HCT116 (cell line): ENCODE measurements at regions not wholly inside any gene's neighbourhood (a gene's known extent, or its start where the extent isn't known, plus 50 kb on each side); places are given as distances from the start of the nearest gene placed in this dataset.

Experiments
- ATAC-seq: fragments of 200-7000 bp; cut with Tn5 transposase; 2 replicates; pipeline ENCODE4 v1.9.1; 2020; ENCODE audit warnings: mild to moderate bottlenecking, moderate library complexity
- BruUV-seq: library from RNA; stranded (reverse); fragments of 400-500 nt; replicated peaks from 2 replicates; lab custom pipeline; 2021; lab: Mats Ljungman, UMichigan
- CTCF ChIA-PET: fragments of 300-600 bp; sonication (Branson Sonifier 250); formaldehyde crosslinking; loops from one replicate; lab custom pipeline; 2021; ENCODE audit warnings: antibody characterized with exemption; lab: Charles Lee
- POLR2A ChIA-PET: fragments of 300-600, 350-600 bp; sonication (Branson Sonifier 250); formaldehyde crosslinking; loops from one replicate; lab custom pipeline; 2021; ENCODE audit warnings: antibody characterized with exemption; lab: Charles Lee
- RAD21 ChIA-PET, 2 experiments: fragments of 300-600 bp; sonication (Branson Sonifier 250); formaldehyde crosslinking; loops; one replicate each; lab custom pipeline; 2023; ENCODE audit warnings: low total read pairs in 2 of 2; ENCODE audit not compliant: uncharacterized antibody in 2 of 2, unreplicated experiment in 2 of 2, low non-redundant PET in 1 of 2; lab: Charles Lee
- DNase-seq: peaks from one replicate; pipeline ENCODE4 v3.0.0-alpha.2; 2010; ENCODE audit warnings: low read depth, low spot score
- H2AFZ ChIP-seq: fragments of 200-600 bp; shearing (Covaris generic), sonication (generic); 2 replicates; pipeline ENCODE4 v1.6.1; 2017; ENCODE audit warnings: low read depth, mixed run types, mixed read lengths, antibody characterized with exemption, low read length; ENCODE audit not compliant: poor library complexity, severe bottlenecking
- H3K27ac ChIP-seq: 2 replicates; pipeline ENCODE4 v1.5.1; 2012; ENCODE audit warnings: low read depth, low read length
- H3K27me3 ChIP-seq: fragments of 200-600 bp; sonication (generic); 2 replicates; pipeline ENCODE4 v1.6.1; 2016; ENCODE audit warnings: mixed run types, low read length, mixed read lengths; ENCODE audit not compliant: insufficient read depth
- H3K36me3 ChIP-seq, 2 experiments: fragments of 200-500 bp in 1 of 2; fragments of 200-600 bp in 1 of 2; sonication (Bioruptor generic) in 1 of 2; sonication (generic) in 1 of 2; 2 replicates each; pipeline versions ENCODE4 v1.5.1 to v1.6.1; 2014 to 2016; ENCODE audit warnings: low read length in 2 of 2, inconsistent platforms in 1 of 2, mixed read lengths in 1 of 2, mixed run types in 1 of 2; ENCODE audit not compliant: insufficient read depth in 2 of 2, control insufficient read depth in 1 of 2
- H3K4me1 ChIP-seq, 2 experiments: fragments of 200-600 bp in 1 of 2; sonication (generic) in 1 of 2; 2 replicates each; pipeline versions ENCODE4 v1.5.1 to v1.6.1; 2012 to 2017; ENCODE audit warnings: low read length in 2 of 2, inconsistent platforms in 1 of 2, mild to moderate bottlenecking in 1 of 2, mixed read lengths in 1 of 2, mixed run types in 1 of 2, moderate library complexity in 1 of 2; ENCODE audit not compliant: insufficient read depth in 2 of 2, control insufficient read depth in 1 of 2
- H3K4me2 ChIP-seq: fragments of 200-600 bp; sonication (generic); 2 replicates; pipeline ENCODE4 v1.6.1; 2017; ENCODE audit warnings: mixed run types, low read length, mixed read lengths
- H3K4me3 ChIP-seq, 2 experiments: fragments of 200-600 bp in 1 of 2; sonication (generic) in 1 of 2; replicated peaks in 1 of 2; 2 replicates each; pipeline ENCODE4 v1.5.1; 2011 to 2016; ENCODE audit warnings: low read length in 2 of 2, control low read depth in 1 of 2, low read depth in 1 of 2, mild to moderate bottlenecking in 1 of 2, mixed read lengths in 1 of 2, mixed run types in 1 of 2
- H3K79me2 ChIP-seq: fragments of 200-600 bp; sonication (generic); 2 replicates; pipeline ENCODE4 v1.6.1; 2017; ENCODE audit warnings: mild to moderate bottlenecking, mixed run types, low read length, moderate library complexity, mixed read lengths; ENCODE audit not compliant: insufficient read depth
- H3K9ac ChIP-seq: fragments of 200-600 bp; sonication (generic); 2 replicates; pipeline ENCODE4 v1.6.1; 2016; ENCODE audit warnings: low read length, mixed read lengths
- H3K9me2 ChIP-seq: fragments of 200-600 bp; sonication (generic), shearing (Covaris generic); 2 replicates; pipeline ENCODE4 v1.6.1; 2017; ENCODE audit warnings: mixed run types, mild to moderate bottlenecking, moderate library complexity; ENCODE audit not compliant: insufficient read depth
- H3K9me3 ChIP-seq, 2 experiments: fragments of 200-500 bp in 1 of 2; fragments of 200-600 bp in 1 of 2; sonication (Bioruptor generic) in 1 of 2; sonication (generic) in 1 of 2; 2 replicates each; pipeline ENCODE4 v1.6.1; 2014 to 2017; ENCODE audit warnings: low read length in 2 of 2, mixed read lengths in 2 of 2, inconsistent platforms in 1 of 2, low read depth in 1 of 2, mild to moderate bottlenecking in 1 of 2, mixed run types in 1 of 2, moderate library complexity in 1 of 2; ENCODE audit not compliant: control insufficient read depth in 1 of 2, insufficient read depth in 1 of 2
- H4K20me1 ChIP-seq: fragments of 200-600 bp; sonication (generic), shearing (Covaris generic); 2 replicates; pipeline ENCODE4 v1.6.1; 2017; ENCODE audit warnings: mixed run types, mild to moderate bottlenecking, moderate library complexity; ENCODE audit not compliant: insufficient read depth
- ATF3 ChIP-seq: IDR thresholded peaks from 2 replicates; pipeline ENCODE4 v1.6.1; 2012
- CBX3 ChIP-seq: IDR thresholded peaks from 2 replicates; pipeline ENCODE4 v1.6.1; 2012; ENCODE audit warnings: low read depth
- CEBPB ChIP-seq: IDR thresholded peaks from 2 replicates; pipeline ENCODE4 v1.6.1; 2012; ENCODE audit warnings: low read depth
- CTCF ChIP-seq, 3 experiments: fragments of 200-600 bp in 1 of 3; sonication (generic) in 1 of 3; IDR thresholded peaks in 2 of 3; conservative IDR thresholded peaks in 1 of 3; 2 replicates each; pipeline ENCODE4 v1.5.1; 2012 to 2017; ENCODE audit warnings: low read depth in 2 of 3, low read length in 2 of 3, antibody characterized with exemption in 1 of 3, borderline replicate concordance in 1 of 3, control low read depth in 1 of 3, mild to moderate bottlenecking in 1 of 3, mixed read lengths in 1 of 3, mixed run types in 1 of 3, moderate library complexity in 1 of 3; ENCODE audit not compliant: insufficient read depth in 1 of 3
- EGR1 ChIP-seq: IDR thresholded peaks from 2 replicates; pipeline ENCODE4 v1.6.1; 2012; ENCODE audit warnings: low read depth
- JUND ChIP-seq: IDR thresholded peaks from 2 replicates; pipeline ENCODE4 v1.6.1; 2012
- POLR2AphosphoS5 ChIP-seq: IDR thresholded peaks from 2 replicates; pipeline ENCODE4 v1.6.1; 2011; ENCODE audit warnings: mild to moderate bottlenecking, low read depth, low read length, moderate library complexity
- REST ChIP-seq: IDR thresholded peaks from 2 replicates; pipeline ENCODE4 v1.6.1; 2012; ENCODE audit warnings: low read depth
- SIN3A ChIP-seq: IDR thresholded peaks from 2 replicates; pipeline ENCODE4 v1.6.1; 2012; ENCODE audit warnings: low read depth
- SRF ChIP-seq: IDR thresholded peaks from 2 replicates; pipeline ENCODE4 v1.6.1; 2012; ENCODE audit warnings: low read depth
- YY1 ChIP-seq: IDR thresholded peaks from 2 replicates; pipeline ENCODE4 v1.6.1; 2011; ENCODE audit warnings: low read length, low read depth, moderate library complexity, mild to moderate bottlenecking; ENCODE audit not compliant: insufficient replicate concordance; ENCODE audit errors: extremely low read depth
- ZFX ChIP-seq: fragments of 450-650 bp; IDR thresholded peaks from 2 replicates; pipeline ENCODE4 v1.6.1; 2017
- ZNF274 ChIP-seq: fragments of 200-500 bp; sonication (Bioruptor generic); IDR thresholded peaks from 2 replicates; pipeline ENCODE4 v1.6.1; 2014; ENCODE audit warnings: mild to moderate bottlenecking, low read depth, low read length, inconsistent platforms
- intact Hi-C: fragments of 100-400 bp; cut with micrococcal nuclease; formaldehyde crosslinking; loops from 2 replicates; pipeline ENCODE4 v1.10.0; 2022

GRCh38 chr4:129498626-129499025 lies 402.7 kb downstream of the C4orf33 start:
- H3K9me3 ChIP-seq, result no peaks in the 10 kb centered on the region
- CTCF ChIA-PET, result no interaction called here
- H3K4me1 ChIP-seq, result no peaks in the 10 kb centered on the region
- H4K20me1 ChIP-seq, result no peaks in the 10 kb centered on the region
- no TSS peak for BruUV-seq
- no peak overlapping the region for H3K27ac ChIP-seq
- POLR2A ChIA-PET, result no interaction called here
- no peaks in the 10 kb centered on the region for H3K36me3 ChIP-seq
- H3K79me2 ChIP-seq, result no peaks in the 10 kb centered on the region
- no peak for TF ChIP-seq ZFX
- no peak for TF ChIP-seq ATF3
- TF ChIP-seq POLR2AphosphoS5, result no peak
- no peak for TF ChIP-seq REST
- TF ChIP-seq EGR1, result no peak
- TF ChIP-seq SIN3A, result no peak
- TF ChIP-seq CTCF (IDR thresholded peaks at IDR 0.05 in 2 of 3, conservative IDR thresholded peaks at IDR 0.05 in 1 of 3; ENCODE audit: borderline replicate concordance in 1 of 3, insufficient read depth in 1 of 3, low read depth in 2 of 3, low read length in 2 of 3), result no peak
- no peak for TF ChIP-seq ZNF274
- TF ChIP-seq CEBPB, result no peak
- no peak for TF ChIP-seq SRF
- no peak for TF ChIP-seq CBX3
- no peak for TF ChIP-seq YY1
- no peak for TF ChIP-seq JUND
- intact Hi-C loops, result no loop called here
- no peaks in the 10 kb centered on the region for H3K27me3 ChIP-seq
- no peak for ATAC-seq
- H3K4me3 ChIP-seq, result no peak overlapping the region
- no peak overlapping the region for H3K4me2 ChIP-seq
- DNase-seq, result no peak
- H3K9me2 ChIP-seq, result no peaks in the 10 kb centered on the region
- H2AFZ ChIP-seq, result no peak overlapping the region
- H3K9ac ChIP-seq, result no peak overlapping the region
- RAD21 ChIA-PET, result no interaction called here
